Type B pancreatic cell (in vitro differentiated cells): ENCODE measurements at regions not wholly inside any gene's neighbourhood (a gene's known extent, or its start where the extent isn't known, plus 50 kb on each side); places are given as distances from the start of the nearest gene placed in this dataset.

Experiments
- DNase-seq: peaks from one replicate; pipeline ENCODE4 v3.0.0; 2021; ENCODE audit warnings: mixed read lengths; ENCODE audit not compliant: unreplicated experiment; ENCODE audit errors: extremely low spot score
- H3K27ac Mint-ChIP-seq: 2 replicates; pipeline ENCODE4 v1.8.0; 2021; ENCODE audit warnings: mild to moderate bottlenecking, mixed read lengths
- H3K27me3 Mint-ChIP-seq: 2 replicates; pipeline ENCODE4 v1.8.0; 2021; ENCODE audit warnings: mixed read lengths
- H3K36me3 Mint-ChIP-seq: 2 replicates; pipeline ENCODE4 v1.8.0; 2021; ENCODE audit warnings: mixed read lengths
- H3K4me1 Mint-ChIP-seq: one replicate; pipeline ENCODE4 v1.8.0; 2021; ENCODE audit warnings: mixed read lengths; ENCODE audit not compliant: unreplicated experiment
- H3K4me3 Mint-ChIP-seq: 2 replicates; pipeline ENCODE4 v1.8.0; 2021; ENCODE audit warnings: mild to moderate bottlenecking, mixed read lengths
- H3K9me3 Mint-ChIP-seq: 2 replicates; pipeline ENCODE4 v1.8.0; 2021; ENCODE audit warnings: mixed read lengths
- CTCF ChIP-seq: fragments of 200-600 bp; sonication (generic); conservative IDR thresholded peaks from 2 replicates; pipeline ENCODE4 v1.5.0; 2021; ENCODE audit warnings: antibody characterized with exemption, mild to moderate bottlenecking

- Mint-ChIP-seq H3K27ac (no peak overlapping the region), H3K4me3 (no peak overlapping the region), H3K36me3 (no peaks in the 10 kb centered on the region), H3K4me1 (peaks cover 8% of the 10 kb centered on the region), H3K27me3 (peaks cover 22% of the 10 kb centered on the region), H3K9me3 (no peaks in the 10 kb centered on the region)
- no peak for TF ChIP-seq CTCF
- no peak for DNase-seq
Measured at GRCh38 chr5:3784854-3785253, 189.2 kb downstream of the IRX1 start.

GRCh38 chr5:3786165-3786564 lies 190.5 kb downstream of the IRX1 start:
- Mint-ChIP-seq H3K27me3 (peaks cover 25% of the 10 kb centered on the region), H3K4me3 (no peak overlapping the region), H3K9me3 (no peaks in the 10 kb centered on the region), H3K36me3 (no peaks in the 10 kb centered on the region), H3K4me1 (peaks cover 8% of the 10 kb centered on the region), H3K27ac (no peak overlapping the region)
- no peak for DNase-seq
- TF ChIP-seq CTCF = no peak

- Mint-ChIP-seq H3K4me1 (peaks cover 12% of the 10 kb centered on the region), H3K4me3 (no peak overlapping the region), H3K9me3 (no peaks in the 10 kb centered on the region), H3K27ac (no peak overlapping the region), H3K27me3 (peaks cover 25% of the 10 kb centered on the region), H3K36me3 (no peaks in the 10 kb centered on the region)
- no peak for DNase-seq
- no peak for TF ChIP-seq CTCF
Measured at GRCh38 chr5:3786891-3787430, 191.3 kb downstream of the IRX1 start.

- Mint-ChIP-seq H3K4me1 (peaks cover 14% of the 10 kb centered on the region), H3K27me3 (peaks cover 22% of the 10 kb centered on the region), H3K4me3 (no peak overlapping the region), H3K36me3 (no peaks in the 10 kb centered on the region), H3K27ac (no peak overlapping the region), H3K9me3 (no peaks in the 10 kb centered on the region)
- no peak for DNase-seq
- TF ChIP-seq CTCF = no peak
Measured at GRCh38 chr5:3787604-3788003, 192.0 kb downstream of the IRX1 start.

- H3K36me3 Mint-ChIP-seq = no peaks in the 10 kb centered on the region
- H3K27me3 Mint-ChIP-seq = peaks cover 14% of the 10 kb centered on the region
- no peak for TF ChIP-seq CTCF
- no peak for DNase-seq
- peaks cover 6% of the 10 kb centered on the region for H3K9me3 Mint-ChIP-seq
- no peak overlapping the region for H3K4me3 Mint-ChIP-seq
- H3K4me1 Mint-ChIP-seq = peaks cover 14% of the 10 kb centered on the region
- no peak overlapping the region for H3K27ac Mint-ChIP-seq
Measured at GRCh38 chr5:3789519-3790193, 194.0 kb downstream of the IRX1 start.
